A204.1 (cell line): ENCODE measurements at regions not wholly inside any gene's neighbourhood (a gene's known extent, or its start where the extent isn't known, plus 50 kb on each side); places are given as distances from the start of the nearest gene placed in this dataset.
"Not testable (repeated sequence)": the region's sequence is repeated elsewhere in the genome, so short reads cannot be mapped to it uniquely, and the experiment has no call there.

Experiments
- FAIRE-seq: peaks from 2 replicates; lab custom pipeline; 2012; peaks lifted over from hg19 to GRCh38; lab: Jason Lieb, UNC

DNA sequence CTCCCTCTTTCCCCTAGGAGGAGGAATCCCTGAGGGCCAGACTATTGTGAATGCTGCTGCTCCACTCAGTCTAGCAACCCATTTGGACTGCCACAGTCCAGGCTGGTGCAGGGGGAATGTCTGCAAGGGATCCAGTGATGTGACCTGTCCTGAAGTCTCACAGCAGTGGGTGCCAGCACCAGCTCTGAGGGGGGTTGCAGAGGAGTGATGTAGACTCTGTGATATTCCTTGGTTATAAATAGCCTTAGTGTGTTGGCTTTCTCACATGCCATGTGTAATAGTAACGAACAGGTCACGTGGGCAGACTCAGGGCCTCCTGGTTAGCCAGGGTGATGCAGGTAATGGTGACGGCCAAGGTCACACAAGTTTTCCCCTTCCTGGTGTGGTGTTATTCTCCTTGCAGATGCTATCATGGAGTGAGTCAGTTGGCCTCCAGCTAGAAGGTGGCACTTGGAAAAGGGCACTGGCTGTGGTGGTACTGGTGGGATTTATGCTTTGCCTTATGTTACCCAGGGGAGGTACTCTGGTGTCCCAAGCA, 404.4 kb downstream of the UTRN start:
- FAIRE-seq = no peak

DNA sequence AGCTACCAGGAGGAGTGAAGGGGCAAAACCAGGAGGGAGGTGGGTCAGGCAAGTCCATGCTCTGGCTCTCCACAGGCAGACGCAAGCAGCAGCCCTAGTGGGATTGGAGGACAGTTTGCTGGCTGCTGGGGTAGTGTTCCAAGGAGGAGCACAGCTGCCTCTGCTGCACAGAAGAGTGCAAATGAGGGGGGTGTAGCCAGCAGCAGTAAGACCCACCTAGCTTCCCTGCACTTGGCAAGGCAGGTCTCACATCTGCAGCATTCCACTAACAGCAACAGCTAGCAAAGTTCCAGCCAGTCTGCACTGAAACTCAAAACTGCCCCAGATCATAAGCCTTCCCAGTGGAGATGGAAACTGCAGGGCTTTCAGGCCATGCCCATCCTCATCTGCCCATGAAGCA, 405.0 kb downstream of the UTRN start:
- no peak for FAIRE-seq

DNA sequence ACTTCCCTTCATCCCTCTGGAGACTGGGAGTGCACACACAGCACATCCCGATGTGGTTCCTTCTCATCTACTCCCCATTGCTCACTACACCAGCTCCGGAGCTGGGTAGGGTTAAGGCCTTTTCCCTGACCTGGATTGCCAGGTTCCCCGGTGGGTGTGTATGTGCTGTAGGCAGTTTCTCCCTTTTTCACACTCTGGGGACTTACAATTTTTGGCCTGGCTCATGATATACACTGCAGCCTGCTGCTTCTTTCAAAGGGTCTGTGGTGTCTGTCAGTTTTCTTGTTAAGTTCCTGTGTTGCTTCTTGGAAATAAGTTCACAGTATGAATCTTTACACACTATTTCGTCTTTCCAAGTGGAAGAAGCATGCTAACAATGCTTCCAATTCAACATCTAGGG, 405.5 kb downstream of the UTRN start:
- FAIRE-seq = no peak

DNA sequence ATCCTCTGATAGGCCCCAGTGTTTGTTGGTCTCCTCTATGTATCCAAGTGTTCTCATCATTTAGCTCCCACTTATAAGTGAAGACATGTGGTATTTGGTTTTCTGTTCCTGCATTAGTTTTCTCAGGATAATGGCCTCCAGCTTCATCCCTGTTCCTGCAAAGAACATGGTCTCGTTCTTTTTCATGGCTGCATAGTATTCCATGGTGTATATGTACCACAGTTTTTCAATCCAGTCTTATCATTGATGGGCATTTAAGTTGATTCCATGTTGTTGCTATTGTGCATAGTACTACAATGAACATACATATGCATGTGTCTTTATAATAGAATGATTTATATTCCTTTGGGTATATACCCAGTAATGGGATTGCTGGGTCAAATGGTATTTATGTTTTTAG, 406.9 kb downstream of the UTRN start:
- FAIRE-seq = not testable (repeated sequence)

DNA sequence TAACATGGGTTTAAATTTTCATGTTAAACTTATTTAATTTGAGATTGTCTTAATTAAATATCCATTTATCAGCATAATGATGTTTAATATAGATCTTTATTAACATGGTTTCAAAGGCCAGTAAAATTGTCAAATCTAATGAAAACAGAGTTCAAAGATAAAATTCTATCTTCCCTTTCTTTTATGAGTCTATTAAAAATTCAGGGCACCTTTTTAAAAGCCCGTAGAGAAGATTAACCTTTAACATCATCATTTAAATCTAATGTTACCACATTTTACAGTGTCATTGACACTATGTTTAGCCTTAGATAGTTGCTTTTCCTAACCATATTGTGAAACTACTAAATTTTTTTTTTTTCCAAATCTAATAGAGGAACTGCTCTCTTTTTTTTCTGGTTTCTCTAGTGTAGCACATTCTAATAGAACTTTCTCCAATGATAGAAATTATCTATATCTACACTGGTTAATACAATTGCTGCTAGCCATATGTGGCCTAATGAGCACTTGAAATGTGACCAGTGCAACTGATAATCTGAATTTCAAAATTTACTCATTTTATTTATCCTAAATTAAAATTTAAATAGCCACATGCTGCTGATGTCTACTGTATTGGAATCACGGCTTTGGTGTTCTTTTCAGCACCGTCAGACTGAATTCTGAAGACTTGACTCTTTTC, 410.9 kb downstream of the UTRN start:
- FAIRE-seq = no peak

DNA sequence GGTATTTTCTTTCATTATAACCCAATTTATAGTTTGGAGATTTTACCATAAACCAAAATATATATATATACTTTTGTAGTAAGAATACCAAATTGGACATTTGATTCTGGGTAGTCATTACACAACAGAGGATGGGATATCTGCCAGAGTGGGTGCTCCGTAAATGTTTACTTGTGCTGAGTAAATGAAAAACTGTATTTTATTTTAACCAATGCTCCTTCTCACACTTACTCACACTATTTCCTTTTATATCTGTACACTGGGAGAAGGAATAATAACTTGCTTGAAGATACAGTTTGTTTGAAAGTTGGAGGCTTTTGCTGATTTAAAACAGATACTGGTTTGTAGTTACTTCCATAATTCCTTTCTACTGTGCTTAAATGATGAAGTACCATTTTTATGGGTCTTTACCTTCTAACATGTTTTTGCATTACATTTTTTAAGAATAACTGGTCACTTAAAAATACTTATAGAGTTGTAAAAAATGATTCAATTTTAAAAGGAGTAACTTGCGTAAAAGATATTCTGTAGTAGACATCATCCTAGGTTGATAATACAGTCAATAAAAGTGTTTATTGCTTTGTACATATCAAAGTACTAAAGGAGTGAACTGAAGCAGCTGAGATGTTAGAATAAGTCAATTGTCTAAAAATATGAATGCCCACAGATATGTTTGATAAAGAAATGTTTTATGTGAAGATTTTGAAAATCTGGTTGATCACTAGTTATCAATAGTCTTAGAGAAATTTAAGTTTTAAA, 411.7 kb downstream of the UTRN start:
- FAIRE-seq = no peak

DNA sequence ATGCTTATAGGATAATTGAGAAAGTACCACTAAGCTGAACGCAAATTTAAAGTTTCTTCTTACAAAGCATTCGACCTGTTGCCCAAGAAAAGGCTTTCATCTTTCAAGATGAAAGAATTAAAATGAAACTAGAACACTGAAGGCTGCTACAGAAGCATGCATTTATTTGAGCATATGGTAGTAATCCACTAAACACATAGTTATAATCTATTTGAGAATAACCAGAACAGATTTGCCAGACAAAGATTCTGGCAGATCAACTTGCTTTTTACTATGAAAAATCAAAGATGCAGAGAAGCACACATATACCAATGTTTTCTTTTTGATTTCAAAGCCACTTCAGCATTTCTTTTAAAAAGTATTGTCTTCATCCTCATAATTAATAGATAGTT, 412.2 kb downstream of the UTRN start:
- FAIRE-seq = no peak

DNA sequence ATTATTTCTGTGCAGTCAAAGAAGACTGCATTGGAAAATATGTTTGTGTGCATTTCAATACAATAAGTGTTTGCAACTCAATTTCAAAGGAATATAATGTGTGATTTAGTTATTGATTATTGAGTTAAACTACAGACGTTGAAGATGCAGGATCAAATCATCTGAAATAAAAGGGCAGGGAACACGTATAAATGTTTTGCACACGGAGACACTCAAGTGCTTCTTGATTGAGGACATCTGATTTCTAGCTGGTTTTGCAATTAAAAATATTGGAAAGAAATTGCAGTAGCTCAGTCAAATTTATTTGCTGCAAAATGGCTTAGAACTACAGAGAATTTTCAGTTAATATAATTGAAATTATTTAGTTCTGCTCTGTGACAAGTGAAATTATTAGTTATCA, 412.7 kb downstream of the UTRN start:
- no peak for FAIRE-seq

DNA sequence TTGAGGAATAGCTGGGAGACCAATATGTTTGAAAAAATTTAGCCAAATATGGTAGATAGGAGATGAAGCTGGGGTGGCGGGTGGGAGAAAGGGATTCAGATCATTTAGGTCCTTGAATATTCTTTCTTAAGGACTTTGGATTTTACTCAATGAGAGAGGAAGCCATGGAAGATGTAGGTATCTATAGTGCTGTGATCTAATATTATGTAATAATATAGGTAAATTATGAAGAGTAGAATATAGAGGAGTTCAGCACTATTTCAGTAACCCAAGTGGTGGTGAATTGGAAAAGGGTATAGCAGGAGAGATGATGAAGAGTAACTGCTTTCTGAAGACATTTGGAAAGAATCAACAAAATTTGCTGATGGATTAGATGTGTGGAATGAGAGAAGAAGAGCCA, 417.6 kb downstream of the UTRN start:
- FAIRE-seq = no peak

DNA sequence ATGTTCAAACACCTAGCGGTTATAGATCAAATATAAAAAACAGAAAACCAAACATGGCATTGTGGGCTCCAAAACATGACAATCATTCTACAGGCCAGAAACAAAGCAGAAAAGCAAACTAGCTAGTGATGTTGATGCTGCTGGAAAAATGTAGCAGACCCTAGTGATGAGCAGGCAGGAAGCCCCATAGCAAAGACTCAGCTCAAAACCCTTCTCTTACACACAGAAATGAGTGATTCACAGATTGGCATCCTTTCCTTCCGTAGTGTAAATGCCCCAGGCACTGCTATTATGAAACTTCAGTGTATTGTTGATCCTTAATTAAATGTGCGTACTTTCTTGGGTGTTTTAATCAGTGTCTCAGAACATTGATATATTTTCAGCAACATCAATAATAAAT, 425.1 kb downstream of the UTRN start:
- no peak for FAIRE-seq

DNA sequence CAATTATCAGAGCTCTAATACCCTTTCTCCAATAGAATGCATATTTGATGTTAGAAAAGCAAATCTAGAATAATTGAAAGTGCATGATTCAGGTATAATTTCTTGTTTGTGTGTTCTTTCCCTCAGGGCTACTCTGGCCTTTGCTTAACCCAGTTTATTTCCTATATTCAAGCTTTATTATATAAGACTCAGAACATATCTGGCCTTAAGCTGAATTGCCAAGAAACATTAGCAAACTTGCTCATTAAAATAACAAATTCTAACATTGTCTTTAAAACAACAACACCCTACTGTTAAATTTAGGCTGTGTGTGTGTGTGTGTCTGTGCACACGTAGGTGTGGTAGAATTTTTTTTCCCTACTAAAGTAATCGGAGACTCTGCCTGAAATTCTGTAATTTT, 426.5 kb downstream of the UTRN start:
- no peak for FAIRE-seq

DNA sequence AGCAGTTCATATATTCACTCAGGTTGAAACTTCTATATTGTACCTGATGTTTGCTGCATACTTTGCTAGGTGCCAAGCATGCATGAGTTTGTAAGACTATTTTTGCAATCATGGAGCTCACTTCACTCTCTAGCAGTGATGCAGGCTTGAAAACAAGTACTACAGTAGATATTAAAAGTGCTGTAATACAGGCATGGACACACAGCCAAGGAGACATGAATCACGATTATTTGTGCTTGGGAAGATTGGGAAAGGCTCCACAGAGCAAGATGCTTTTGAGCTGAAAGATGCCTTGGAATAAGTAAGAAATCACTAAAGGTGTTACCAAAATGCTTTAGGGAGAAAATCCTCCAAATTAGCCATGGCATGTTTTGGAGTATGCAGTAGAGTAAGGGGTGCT, 427.4 kb downstream of the UTRN start:
- FAIRE-seq = no peak

DNA sequence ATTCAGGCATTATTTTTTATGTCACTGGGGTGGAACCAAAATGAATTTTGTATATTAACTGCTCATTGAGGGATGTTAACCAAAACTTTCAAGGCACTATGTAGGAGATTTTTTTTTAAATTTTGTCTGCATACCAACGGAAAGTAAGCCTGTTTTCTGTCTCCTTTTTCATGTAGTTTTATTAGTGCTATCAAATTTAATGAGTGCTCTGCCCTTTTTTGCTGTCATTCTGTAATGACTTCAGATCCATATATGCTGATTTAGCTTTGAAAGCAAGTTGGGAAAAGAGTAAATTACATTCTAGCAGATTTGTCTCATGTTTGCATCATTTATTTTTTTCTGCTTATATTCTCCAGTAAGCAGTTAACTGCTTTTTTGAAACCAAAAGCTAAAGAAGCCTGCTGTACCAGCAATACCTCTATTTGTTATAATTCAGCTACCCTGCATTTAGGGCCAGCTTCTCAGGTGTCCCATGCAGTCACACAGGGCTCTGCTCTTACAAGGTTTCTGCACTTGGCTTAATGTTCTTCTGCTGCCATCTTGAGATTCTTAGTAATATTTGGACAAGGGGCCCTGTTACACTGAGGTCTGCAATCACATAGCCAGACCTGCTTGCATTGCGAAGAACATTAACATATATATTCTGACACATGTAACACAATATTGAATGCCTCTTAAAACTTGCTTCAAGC, 429.0 kb downstream of the UTRN start:
- no peak for FAIRE-seq

DNA sequence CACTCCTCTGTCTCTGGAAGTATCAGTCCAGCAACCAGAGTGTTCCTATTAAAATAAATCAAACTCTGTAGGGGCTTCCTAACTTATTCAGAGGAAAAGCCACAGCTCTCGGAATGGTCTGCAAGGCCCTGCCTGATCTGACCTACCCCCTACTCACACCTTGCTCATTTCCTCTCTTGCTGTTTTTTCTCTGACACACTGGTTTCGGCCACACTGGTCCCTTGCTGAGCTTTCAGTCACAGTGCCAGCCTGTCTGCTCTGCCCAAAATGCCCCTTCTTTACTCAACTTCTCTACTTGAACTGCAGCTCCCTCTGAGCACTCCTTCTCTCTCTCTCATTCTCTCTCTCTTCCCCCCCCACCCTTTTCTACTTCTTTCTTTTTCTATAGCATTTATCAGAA, 430.2 kb downstream of the UTRN start:
- no peak for FAIRE-seq

DNA sequence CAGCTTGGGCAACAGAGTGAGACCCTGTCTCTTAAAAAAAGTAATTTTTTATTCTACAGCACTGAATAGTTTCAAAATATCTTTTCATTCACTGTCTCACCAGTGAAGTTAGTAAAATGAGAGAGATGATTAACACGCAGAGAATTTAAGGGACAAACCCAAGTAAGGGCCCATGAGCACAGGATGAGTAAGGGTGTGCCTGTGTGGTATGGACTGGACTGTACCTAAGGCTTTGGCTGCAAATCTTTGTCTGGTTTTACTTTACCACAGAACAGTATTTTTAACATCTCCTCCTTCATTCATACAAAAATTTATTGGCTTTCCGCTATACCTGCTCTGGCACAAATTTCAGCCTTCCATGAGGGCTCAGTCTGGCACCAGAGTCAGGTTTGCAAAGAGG, 433.3 kb downstream of the UTRN start:
- no peak for FAIRE-seq

DNA sequence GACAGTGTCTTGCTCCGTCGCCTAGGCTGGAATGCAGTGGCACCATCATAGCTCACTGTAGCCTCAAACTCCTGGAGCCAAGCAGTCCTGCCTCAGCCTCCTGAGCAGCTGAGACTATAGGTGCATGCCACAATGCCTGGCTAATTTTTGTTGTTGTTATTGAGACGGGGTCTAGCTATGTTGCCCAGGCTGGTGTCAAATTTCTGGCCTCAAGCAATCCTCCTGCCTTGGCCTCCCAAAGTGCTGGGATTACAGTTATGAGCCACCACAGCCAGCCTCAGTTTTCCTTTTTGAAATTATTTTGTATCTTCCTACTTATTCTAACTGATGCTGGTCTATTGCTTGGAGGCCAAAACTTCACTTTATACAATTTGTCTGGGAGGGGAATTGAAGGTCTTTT, 436.1 kb downstream of the UTRN start:
- no peak for FAIRE-seq

DNA sequence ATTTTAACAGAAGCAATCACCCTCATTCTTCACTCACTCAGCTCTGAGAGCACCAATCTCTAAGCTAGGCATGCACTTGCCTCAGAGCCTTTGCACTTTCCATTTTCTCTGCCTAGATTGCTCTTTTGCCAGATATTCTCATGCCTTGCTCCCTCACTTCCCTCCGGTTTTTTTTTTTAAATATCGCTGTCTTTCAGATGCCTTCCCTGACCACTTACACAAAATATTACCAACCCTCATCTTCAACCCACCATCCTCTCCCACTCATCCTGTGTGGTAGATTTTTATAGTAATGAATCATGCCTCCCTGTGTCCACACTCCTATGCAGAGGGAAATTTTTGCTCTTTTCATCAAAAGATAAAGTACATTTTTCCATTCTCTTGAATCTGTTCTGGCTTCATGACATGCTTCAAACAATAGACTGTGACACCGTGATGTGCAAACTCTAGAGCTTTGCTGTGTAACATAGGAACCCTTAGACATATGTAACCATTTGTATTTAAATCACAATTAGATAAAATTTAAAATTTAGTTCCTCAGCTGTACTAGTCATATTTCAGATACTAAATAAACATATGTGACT, 437.1 kb downstream of the UTRN start:
- no peak for FAIRE-seq

DNA sequence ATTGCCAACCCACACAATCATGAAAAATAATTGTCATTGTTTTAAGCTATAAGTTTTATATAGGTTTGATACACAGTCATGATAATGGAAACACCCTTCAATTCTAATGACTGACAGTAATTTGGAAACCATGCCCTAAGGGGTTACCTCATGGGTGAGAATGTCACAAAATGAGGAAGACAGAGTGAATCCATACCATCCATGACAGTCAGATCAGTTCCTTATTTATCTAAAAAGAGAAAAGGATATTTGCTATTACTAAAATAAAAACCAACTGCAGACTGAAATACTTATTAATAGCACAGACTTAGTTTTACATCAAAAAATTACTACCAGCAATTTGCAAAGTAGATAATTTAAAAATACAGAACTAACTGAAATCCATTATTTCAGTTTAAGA, 437.8 kb downstream of the UTRN start:
- FAIRE-seq = no peak

DNA sequence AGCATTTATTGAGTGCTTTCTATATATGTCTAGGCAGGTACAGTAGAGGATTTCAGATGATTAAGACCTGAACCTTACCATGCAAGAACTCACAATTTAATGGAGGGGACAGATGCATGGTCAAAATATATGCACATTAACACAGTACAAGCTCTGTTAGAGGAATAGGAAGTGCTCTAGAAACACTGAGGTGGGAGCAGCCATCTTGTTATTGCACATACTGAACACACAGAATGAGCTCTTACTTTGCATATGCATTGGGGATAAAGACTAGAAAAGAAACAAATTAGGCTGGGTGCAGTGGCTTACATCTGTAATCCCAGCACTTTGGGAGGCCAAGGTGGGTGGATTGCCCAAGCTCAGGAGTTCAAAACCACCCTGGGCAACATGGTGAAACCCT, 438.3 kb downstream of the UTRN start:
- no peak for FAIRE-seq

DNA sequence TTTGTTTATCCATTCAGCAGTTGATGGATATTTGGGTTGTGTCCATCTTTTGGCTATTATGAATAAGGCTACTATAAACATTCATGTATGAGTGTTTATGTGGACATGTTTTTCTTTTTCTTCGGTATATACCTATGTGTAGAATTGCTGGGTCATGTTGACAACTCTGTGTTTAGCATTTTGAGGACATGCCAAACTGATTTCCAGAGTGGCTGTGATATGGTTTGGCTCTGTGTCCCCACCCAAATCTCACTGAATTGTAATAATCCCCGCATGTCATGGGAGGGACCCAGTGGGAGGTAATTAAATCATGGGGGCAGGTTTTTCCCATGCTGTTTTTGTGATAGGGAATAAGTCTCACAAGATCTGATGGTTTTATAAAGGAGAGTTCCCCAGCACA, 439.7 kb downstream of the UTRN start:
- no peak for FAIRE-seq

DNA sequence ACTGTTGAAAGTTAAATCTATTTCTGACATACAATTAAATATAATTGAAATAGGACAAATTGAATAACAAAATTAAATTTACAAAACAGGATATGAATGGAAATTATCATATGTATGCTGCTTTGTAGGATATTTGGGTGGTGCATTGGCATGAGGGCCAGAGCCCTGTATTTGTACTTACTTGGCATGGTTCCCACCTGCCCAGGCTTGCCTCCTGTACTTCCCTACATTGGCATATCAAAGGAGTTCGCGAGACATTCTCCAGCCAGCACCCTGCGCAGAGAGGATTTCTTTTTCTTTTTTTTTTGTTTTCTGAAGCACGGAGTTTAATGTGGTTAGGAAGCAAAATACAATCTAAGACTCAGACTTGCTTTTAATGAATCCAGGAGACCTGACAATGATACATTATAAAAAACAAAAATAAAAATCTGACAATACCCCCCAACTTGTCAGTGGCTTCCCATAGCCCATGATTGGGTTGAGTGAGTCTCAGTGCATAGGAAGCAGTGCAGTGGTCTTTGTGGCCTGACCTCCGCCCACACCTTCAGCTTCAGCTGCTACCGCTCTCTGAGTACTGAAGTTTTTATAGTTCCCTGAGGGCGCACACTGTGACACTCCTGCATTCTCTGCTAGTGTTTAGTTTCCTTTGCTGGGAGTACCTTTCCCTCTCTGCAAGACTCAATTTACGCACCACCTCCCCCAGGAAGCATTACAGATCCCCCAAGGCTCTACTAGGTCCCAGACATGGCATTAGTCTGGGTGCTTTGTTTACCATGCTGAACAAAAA, 440.8 kb downstream of the UTRN start:
- no peak for FAIRE-seq

DNA sequence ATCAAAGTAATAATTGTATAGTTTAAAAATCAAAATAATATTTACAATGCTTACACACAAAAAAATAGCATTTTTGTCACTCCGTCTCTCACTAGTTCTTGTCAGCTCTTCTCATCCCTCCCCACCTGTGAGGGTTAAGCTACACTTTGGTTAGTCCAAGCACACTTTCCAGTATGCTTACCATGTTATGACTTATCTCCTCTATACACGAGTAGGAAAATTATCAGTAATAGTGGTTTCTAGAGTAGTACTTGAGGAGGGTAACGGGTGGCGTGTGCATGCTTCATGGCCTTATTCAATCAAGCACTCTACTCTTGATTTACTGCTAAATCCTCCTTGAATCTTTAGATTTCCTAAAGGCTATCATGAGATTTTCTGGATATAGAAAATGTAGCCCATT, 443.7 kb downstream of the UTRN start:
- FAIRE-seq = no peak
